Stomach smooth muscle (tissue), 2 donors: ENCODE measurements at regions not wholly inside any gene's neighbourhood (a gene's known extent, or its start where the extent isn't known, plus 50 kb on each side); places are given as distances from the start of the nearest gene placed in this dataset.

Experiments
- H3K27ac ChIP-seq: one replicate; pipeline ENCODE4 v1.7.0; 2013; ENCODE audit warnings: mild to moderate bottlenecking, low read length, inconsistent platforms
- H3K27me3 ChIP-seq, 2 donors: one replicate each; pipeline ENCODE4 v1.7.0; 2013; ENCODE audit warnings: low read length in 2 of 2; ENCODE audit not compliant: insufficient read depth in 2 of 2, control insufficient read depth in 1 of 2
- H3K36me3 ChIP-seq, 2 donors: one replicate each; pipeline ENCODE4 v1.7.0; 2013; ENCODE audit warnings: low read length in 2 of 2; ENCODE audit not compliant: control insufficient read depth in 2 of 2, insufficient read depth in 2 of 2
- H3K4me1 ChIP-seq: one replicate; pipeline ENCODE4 v1.7.0; 2013; ENCODE audit warnings: low read length; ENCODE audit not compliant: control insufficient read depth, insufficient read depth
- H3K4me3 ChIP-seq, 2 donors: one replicate each; pipeline ENCODE4 v1.7.0; 2013; ENCODE audit warnings: low read length in 2 of 2
- H3K9ac ChIP-seq, 2 donors: one replicate each; pipeline ENCODE4 v1.7.0; 2013; ENCODE audit warnings: low read length in 2 of 2, mild to moderate bottlenecking in 1 of 2
- H3K9me3 ChIP-seq, 2 donors: one replicate each; pipeline ENCODE4 v1.7.0; 2013; ENCODE audit warnings: low read length in 2 of 2; ENCODE audit not compliant: control insufficient read depth in 2 of 2
- donor health status: healthy.
- donor health status: Pancreatic carcinoma.

DNA sequence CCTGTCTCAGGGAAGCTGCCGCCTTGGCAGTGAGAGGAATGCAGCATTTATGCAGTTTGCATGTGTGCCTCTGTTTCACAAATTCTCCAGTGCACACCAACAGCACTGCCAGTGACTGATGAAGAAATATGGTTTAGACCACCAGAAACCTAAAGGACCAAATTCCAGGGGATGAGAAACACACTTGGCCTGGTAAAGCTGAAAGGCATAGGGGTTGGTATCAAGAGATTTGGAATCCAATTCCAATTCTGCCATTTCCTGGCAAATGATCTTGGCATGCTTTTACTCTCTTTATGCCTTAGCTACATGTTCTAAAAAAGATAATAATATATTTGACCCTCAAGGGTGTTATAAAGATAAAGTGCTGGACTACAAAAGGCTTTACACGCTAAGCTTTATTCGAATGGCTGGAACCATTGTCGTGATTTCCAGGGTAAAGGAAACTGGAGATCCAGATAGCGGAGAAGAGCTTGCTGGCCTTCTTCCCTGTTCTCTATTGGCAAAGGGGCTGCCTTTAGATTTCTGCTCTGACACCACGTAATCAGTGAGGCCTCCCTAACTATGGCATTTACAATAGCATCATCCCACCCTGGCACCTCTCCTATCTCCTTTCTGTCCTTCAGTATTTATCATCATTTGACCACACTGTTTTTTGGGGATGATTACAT, 359.8 kb upstream of the ASIC2 start:
- H3K9me3 ChIP-seq = no peaks in the 10 kb centered on the region
- no peaks in the 10 kb centered on the region for H3K36me3 ChIP-seq
- no peak overlapping the region for H3K4me3 ChIP-seq
- H3K9ac ChIP-seq = no peak overlapping the region
- H3K4me1 ChIP-seq = no peaks in the 10 kb centered on the region
- no peak overlapping the region for H3K27ac ChIP-seq
- peaks cover 0 to 8% of the 10 kb centered on the region in 2 donors for H3K27me3 ChIP-seq

DNA sequence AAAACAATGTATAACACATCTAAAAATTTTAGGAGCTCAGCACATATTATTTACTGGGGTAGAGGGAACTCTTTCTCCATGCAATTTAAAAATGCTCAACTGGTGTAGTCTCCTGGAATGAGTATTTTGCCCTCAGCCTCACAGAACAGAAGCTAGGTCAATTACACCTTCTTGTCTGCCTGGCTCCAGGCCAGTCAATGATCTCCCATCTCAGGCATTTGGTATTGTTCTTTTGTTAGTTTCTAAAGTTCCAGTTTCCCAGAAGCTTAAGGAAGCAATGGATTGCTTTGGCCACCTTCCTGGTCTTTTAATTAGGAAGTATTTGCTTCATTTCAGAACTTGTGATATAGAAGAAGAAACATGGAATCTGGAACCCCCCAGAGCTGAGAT, 360.3 kb upstream of the ASIC2 start:
- H3K4me3 ChIP-seq = no peak overlapping the region
- H3K36me3 ChIP-seq = no peaks in the 10 kb centered on the region
- H3K27me3 ChIP-seq = peaks cover 0 to 6% of the 10 kb centered on the region in 2 donors
- no peaks in the 10 kb centered on the region for H3K9me3 ChIP-seq
- no peak overlapping the region for H3K9ac ChIP-seq
- no peaks in the 10 kb centered on the region for H3K4me1 ChIP-seq
- H3K27ac ChIP-seq = no peak overlapping the region

- Histone ChIP-seq H3K27ac (no peak overlapping the region), H3K27me3 (peaks cover 0 to 3% of the 10 kb centered on the region in 2 donors), H3K9me3 (no peaks in the 10 kb centered on the region), H3K9ac (no peak overlapping the region), H3K4me3 (no peak overlapping the region), H3K36me3 (no peaks in the 10 kb centered on the region), H3K4me1 (no peaks in the 10 kb centered on the region)
These were observed 364.1 kb upstream of the ASIC2 start for GRCh38 chr17:33657181-33657580.

DNA sequence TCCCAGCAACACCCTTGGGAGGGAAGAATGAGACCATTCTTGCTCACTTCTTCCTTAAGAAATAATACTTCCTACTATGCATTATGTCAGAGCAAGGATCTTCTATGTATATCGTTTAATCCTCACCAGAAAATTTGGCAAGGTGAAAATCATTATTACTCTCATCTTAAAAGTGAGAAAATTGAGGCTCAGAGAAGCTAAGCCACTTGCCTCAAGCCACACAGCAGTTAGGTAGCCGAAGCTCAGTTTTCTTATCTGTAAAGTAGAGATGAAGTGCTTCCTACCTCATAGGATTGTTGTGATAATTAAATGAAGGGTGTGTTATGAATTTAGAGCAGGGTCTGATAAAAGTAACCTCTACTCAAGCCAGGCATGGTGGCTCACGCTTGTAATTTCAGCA, 368.9 kb upstream of the ASIC2 start:
- no peaks in the 10 kb centered on the region for H3K4me1 ChIP-seq
- H3K27ac ChIP-seq = no peak overlapping the region
- no peaks in the 10 kb centered on the region for H3K36me3 ChIP-seq

DNA sequence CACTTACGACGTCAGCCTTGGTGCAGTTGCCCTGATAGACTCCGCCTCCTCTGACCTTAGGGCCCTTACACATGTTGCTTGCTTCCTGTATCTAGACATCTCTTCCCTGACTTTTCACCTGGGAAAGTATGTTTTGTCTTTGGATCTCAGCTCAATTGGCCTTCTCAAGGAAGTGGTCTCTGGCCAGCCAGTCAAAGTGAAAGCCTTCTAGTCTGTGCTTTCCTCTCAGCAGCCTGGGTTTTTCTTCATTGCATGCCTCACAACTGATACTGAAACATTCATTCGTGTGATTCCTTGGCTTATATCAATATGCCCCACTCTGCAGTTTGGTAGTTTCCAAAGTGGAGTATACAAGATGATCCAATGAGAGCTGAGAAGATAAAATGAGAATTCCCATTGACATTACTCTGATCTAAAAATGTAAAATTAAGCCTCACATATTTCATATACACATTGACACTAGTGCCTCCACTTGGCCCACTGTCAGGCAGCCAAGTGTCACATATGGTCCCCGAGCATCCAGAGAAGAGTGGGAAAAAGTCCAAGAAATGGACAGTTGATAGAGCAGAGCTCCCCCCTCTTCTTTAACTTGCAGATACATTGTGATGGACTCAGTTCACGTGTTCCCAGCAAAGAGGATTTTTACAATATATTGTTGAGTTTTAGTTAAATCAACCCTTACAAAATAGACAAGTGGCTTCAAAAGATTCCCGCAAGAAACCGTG, 371.2 kb upstream of the ASIC2 start:
- Histone ChIP-seq H3K4me3 (no peak overlapping the region), H3K27me3 (peaks cover 0 to 6% of the 10 kb centered on the region in 2 donors), H3K4me1 (no peaks in the 10 kb centered on the region), H3K9ac (no peak overlapping the region), H3K36me3 (no peaks in the 10 kb centered on the region), H3K27ac (no peak overlapping the region), H3K9me3 (no peaks in the 10 kb centered on the region)

More for the DNA sequence above, 368.9 kb upstream of the ASIC2 start:
- Histone ChIP-seq H3K9ac (no peak overlapping the region), H3K4me3 (no peak overlapping the region), H3K9me3 (no peaks in the 10 kb centered on the region), H3K27me3 (peaks cover 0 to 7% of the 10 kb centered on the region in 2 donors)

GRCh38 chr17:33667052-33667509, 374.0 kb upstream of the ASIC2 start:
- Histone ChIP-seq H3K4me1 (no peaks in the 10 kb centered on the region), H3K9ac (no peak overlapping the region), H3K27ac (no peak overlapping the region), H3K9me3 (no peaks in the 10 kb centered on the region), H3K27me3 (peaks cover 0 to 6% of the 10 kb centered on the region in 2 donors), H3K4me3 (no peak overlapping the region), H3K36me3 (no peaks in the 10 kb centered on the region)

DNA sequence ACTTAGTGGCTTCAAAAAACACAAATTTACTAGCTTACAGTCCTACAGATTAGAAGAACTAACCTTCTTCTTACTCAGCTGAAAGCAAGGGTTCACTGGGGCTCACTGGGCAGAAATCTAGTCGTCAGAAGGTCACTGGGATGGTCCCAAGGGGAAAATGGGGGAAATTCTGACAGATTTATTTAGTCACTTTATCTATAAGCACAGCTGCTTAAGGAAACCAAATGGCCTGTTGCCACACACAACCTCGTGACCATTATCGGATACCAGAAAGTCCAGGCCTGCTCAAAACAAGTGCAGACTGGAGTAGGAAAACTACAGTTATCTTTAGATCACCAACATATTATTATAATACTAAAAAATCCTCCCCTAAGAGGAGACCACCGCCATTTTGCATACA, 374.6 kb upstream of the ASIC2 start:
- H3K36me3 ChIP-seq = no peaks in the 10 kb centered on the region
- no peaks in the 10 kb centered on the region for H3K4me1 ChIP-seq
- peaks cover 0 to 6% of the 10 kb centered on the region in 2 donors for H3K27me3 ChIP-seq
- H3K9me3 ChIP-seq = no peaks in the 10 kb centered on the region
- H3K27ac ChIP-seq = no peak overlapping the region
- H3K9ac ChIP-seq = no peak overlapping the region
- no peak overlapping the region for H3K4me3 ChIP-seq

- no peaks in the 10 kb centered on the region for H3K9me3 ChIP-seq
- H3K27me3 ChIP-seq = peaks cover 2% of the 10 kb centered on the region in 2 donors
- no peak overlapping the region for H3K9ac ChIP-seq
- no peaks in the 10 kb centered on the region for H3K36me3 ChIP-seq
- no peak overlapping the region for H3K4me3 ChIP-seq
- no peaks in the 10 kb centered on the region for H3K4me1 ChIP-seq
- H3K27ac ChIP-seq = no peak overlapping the region
These were observed 375.4 kb upstream of the ASIC2 start for GRCh38 chr17:33668516-33668915.

GRCh38 chr17:33671491-33671890, 378.4 kb upstream of the ASIC2 start:
- H3K27ac ChIP-seq = no peak overlapping the region
- no peak overlapping the region for H3K4me3 ChIP-seq
- no peaks in the 10 kb centered on the region for H3K36me3 ChIP-seq
- H3K27me3 ChIP-seq = peaks cover 2% of the 10 kb centered on the region in 2 donors
- no peaks in the 10 kb centered on the region for H3K9me3 ChIP-seq
- H3K9ac ChIP-seq = no peak overlapping the region
- H3K4me1 ChIP-seq = no peaks in the 10 kb centered on the region

DNA sequence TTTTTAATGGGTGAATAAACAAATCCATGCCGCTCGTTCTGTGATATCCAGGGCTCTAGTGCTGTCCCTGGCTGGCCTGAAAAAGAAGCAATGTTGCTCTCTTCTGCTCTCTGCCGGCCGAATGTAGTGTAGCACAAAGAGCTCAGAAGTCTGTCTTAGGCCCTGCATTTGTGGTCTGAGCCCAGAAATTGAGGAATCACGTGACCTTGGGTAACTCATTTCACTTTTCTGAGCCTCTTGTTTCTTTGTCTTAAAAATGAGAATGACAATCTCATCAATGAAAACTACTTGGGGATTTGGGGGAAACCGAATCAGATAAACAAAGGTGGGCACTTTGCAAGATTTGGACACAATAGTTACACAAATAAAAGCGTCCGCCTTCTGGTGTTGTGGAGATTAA, 381.6 kb upstream of the ASIC2 start:
- Histone ChIP-seq H3K27me3 (peaks cover 0 to 2% of the 10 kb centered on the region in 2 donors), H3K9me3 (no peaks in the 10 kb centered on the region)

DNA sequence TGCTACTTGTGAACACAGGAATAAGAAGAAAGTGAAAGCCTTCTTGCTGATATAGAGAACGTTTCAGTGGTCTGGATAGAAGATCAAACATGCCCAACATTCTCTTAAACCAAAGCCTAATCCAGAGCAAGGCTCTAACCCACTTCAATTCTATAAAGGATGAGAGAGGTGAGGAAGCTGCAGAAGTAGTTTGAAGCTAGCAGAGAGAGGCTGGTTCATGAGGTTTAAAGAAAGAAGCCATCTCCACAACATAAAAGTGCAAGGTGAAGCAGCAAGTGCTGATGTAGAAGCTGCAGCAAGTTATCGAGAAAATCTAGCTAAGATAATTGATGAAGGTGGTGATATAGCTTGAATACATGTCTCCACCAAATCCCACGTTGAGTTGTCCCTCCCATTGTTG, 383.3 kb upstream of the ASIC2 start:
- Histone ChIP-seq H3K9me3 (no peaks in the 10 kb centered on the region), H3K27ac (no peak overlapping the region), H3K9ac (no peak overlapping the region), H3K27me3 (peaks cover 0 to 2% of the 10 kb centered on the region in 2 donors), H3K4me1 (no peaks in the 10 kb centered on the region), H3K4me3 (no peak overlapping the region), H3K36me3 (no peaks in the 10 kb centered on the region)

More for the DNA sequence above, 381.6 kb upstream of the ASIC2 start:
- no peak overlapping the region for H3K9ac ChIP-seq
- H3K4me3 ChIP-seq = no peak overlapping the region
- H3K4me1 ChIP-seq = no peaks in the 10 kb centered on the region
- no peak overlapping the region for H3K27ac ChIP-seq
- no peaks in the 10 kb centered on the region for H3K36me3 ChIP-seq
